ENCODE measurements at regions not wholly inside any gene's neighbourhood (a gene's known extent, or its start where the extent isn't known, plus 50 kb on each side); places are given as distances from the start of the nearest gene placed in this dataset.
"Not testable (repeated sequence)": the region's sequence is repeated elsewhere in the genome, so short reads cannot be mapped to it uniquely, and the experiment has no call there.

GRCh38 chr21:23887725-23888306 lies 1719.5 kb downstream of the MRPL39 start:
- ATAC-seq (ENCODE audit: poor library complexity) (no peak), DNase-seq (no peak)
- intact Hi-C loops (cut with DNase I), result no loop called here

GRCh38 chr21:23886828-23887724 lies 1720.2 kb downstream of the MRPL39 start:
- ATAC-seq (ENCODE audit: poor library complexity), result no peak
- no peak for DNase-seq
- intact Hi-C loops (cut with DNase I), result no loop called here

GRCh38 chr21:23881783-23882182 lies 1725.5 kb downstream of the MRPL39 start:
- ATAC-seq (ENCODE audit: poor library complexity), result no peak
- no peak for DNase-seq
- intact Hi-C loops (cut with DNase I), result no loop called here

GRCh38 chr21:23876925-23877558 lies 1730.2 kb downstream of the MRPL39 start:
- DNase-seq (no peak), ATAC-seq (ENCODE audit: poor library complexity) (no peak)
- intact Hi-C loops (cut with DNase I), result no loop called here

- ATAC-seq (ENCODE audit: poor library complexity), result no peak
- DNase-seq, result no peak
- intact Hi-C loops (cut with DNase I), result no loop called here
Observed at GRCh38 chr21:23874271-23874670, 1733.0 kb downstream of the MRPL39 start.

GRCh38 chr21:23861911-23862504 lies 1745.3 kb downstream of the MRPL39 start:
- ATAC-seq (ENCODE audit: poor library complexity) (no peak), DNase-seq (no peak)
- intact Hi-C loops (cut with DNase I), result no loop called here

- DNase-seq (no peak), ATAC-seq (ENCODE audit: poor library complexity) (no peak)
- intact Hi-C loops (cut with DNase I), result no loop called here
Observed at GRCh38 chr21:23858878-23859277, 1748.4 kb downstream of the MRPL39 start.

- DNase-seq (no peak), ATAC-seq (ENCODE audit: poor library complexity) (no peak)
- intact Hi-C loops (cut with DNase I), result no loop called here
Observed at GRCh38 chr21:23853796-23854379, 1753.4 kb downstream of the MRPL39 start.

- DNase-seq (no peak), ATAC-seq (ENCODE audit: poor library complexity) (no peak)
- intact Hi-C loops (cut with DNase I), result no loop called here
Observed at GRCh38 chr21:23837564-23837963, 1769.7 kb downstream of the MRPL39 start.

- ATAC-seq (ENCODE audit: poor library complexity) (no peak), DNase-seq (no peak)
- intact Hi-C loops (cut with DNase I), result no loop called here
Observed at GRCh38 chr21:23822760-23823159, 1784.5 kb downstream of the MRPL39 start.

GRCh38 chr21:23817337-23817736 lies 1789.9 kb downstream of the MRPL39 start:
- DNase-seq (no peak), ATAC-seq (ENCODE audit: poor library complexity) (no peak)
- intact Hi-C loops (cut with DNase I), result no loop called here

- ATAC-seq (ENCODE audit: poor library complexity), result no peak
- intact Hi-C loops (cut with DNase I), result no loop called here
Observed at GRCh38 chr21:23812485-23812884, 1794.8 kb downstream of the MRPL39 start.

GRCh38 chr21:23811805-23812204 lies 1795.5 kb downstream of the MRPL39 start:
- DNase-seq (no peak), ATAC-seq (ENCODE audit: poor library complexity) (no peak)
- intact Hi-C loops (cut with DNase I), result no loop called here

More at GRCh38 chr21:23812485-23812884, 1794.8 kb downstream of the MRPL39 start:
- DNase-seq, result no peak

GRCh38 chr21:23809573-23809972 lies 1797.7 kb downstream of the MRPL39 start:
- DNase-seq, result no peak
- intact Hi-C loops (cut with DNase I), result no loop called here
- no peak for ATAC-seq (ENCODE audit: poor library complexity)

GRCh38 chr21:23806966-23807548 lies 1800.2 kb downstream of the MRPL39 start:
- DNase-seq; intact Hi-C loops (cut with DNase I); ATAC-seq (ENCODE audit: poor library complexity): not testable (repeated sequence)

- ATAC-seq (ENCODE audit: poor library complexity), result no peak
- intact Hi-C loops (cut with DNase I), result no loop called here
- no peak for DNase-seq
Observed at GRCh38 chr21:23804866-23805265, 1802.4 kb downstream of the MRPL39 start.

GRCh38 chr21:23801292-23801691 lies 1806.0 kb downstream of the MRPL39 start:
- ATAC-seq (ENCODE audit: poor library complexity) (no peak), DNase-seq (no peak)
- intact Hi-C loops (cut with DNase I), result no loop called here

- intact Hi-C loops (cut with DNase I), result no loop called here
- DNase-seq (no peak), ATAC-seq (ENCODE audit: poor library complexity) (no peak)
Observed at GRCh38 chr21:23799376-23799775, 1807.9 kb downstream of the MRPL39 start.

GRCh38 chr21:23792300-23792699 lies 1815.0 kb downstream of the MRPL39 start:
- no peak for ATAC-seq (ENCODE audit: poor library complexity)
- DNase-seq, result no peak
- intact Hi-C loops (cut with DNase I), result no loop called here
